ENCODE measurements at regions not wholly inside any gene's neighbourhood (a gene's known extent, or its start where the extent isn't known, plus 50 kb on each side); places are given as distances from the start of the nearest gene placed in this dataset.

DNA sequence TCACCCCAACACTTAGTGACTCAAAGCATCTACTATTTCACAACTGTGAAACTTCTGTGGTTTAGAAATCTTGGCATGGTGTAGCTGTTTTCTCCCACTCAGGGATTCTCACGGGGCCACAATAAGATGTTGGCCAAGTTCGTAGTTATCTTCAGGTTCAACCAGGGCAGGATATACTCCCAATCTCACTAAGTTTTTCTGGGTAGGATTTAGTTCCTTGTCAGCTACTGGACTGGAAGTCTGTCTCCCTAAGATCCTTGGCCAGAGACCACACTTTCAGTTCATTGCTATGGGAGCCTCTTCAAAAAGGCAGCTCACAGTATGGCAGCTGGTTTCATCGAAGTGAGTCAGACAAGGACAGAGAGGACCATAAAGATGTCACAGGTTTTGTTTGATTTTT is 111.7 kb upstream of the PDHA2 start:
- H3K4me3 ChIP-seq (ENCODE audit: control insufficient read depth in 1 of 2, extremely low read depth in 1 of 2, low read length in 1 of 2): no peak overlapping the region
- peaks cover 0 to 3% (median 0%) of the 10 kb centered on the region in 3 donors for H3K9me3 Mint-ChIP-seq

GRCh38 chr4:95715830-95716229 is 124.1 kb upstream of the PDHA2 start:
- H3K27me3 ChIP-seq (replicated peaks in 1 of 2; ENCODE audit: control insufficient read depth in 2 of 2, extremely low read depth in 1 of 2, insufficient read depth in 2 of 2, low read length in 1 of 2): no peaks in the 10 kb centered on the region
- no peak overlapping the region for H3K27ac ChIP-seq (ENCODE audit: low read length)
- H3K36me3 Mint-ChIP-seq: no peaks in the 10 kb centered on the region
- no peaks in the 10 kb centered on the region for H3K4me1 ChIP-seq (ENCODE audit: control insufficient read depth in 1 of 2, extremely low read depth in 1 of 2, insufficient read depth in 2 of 2, low read length in 2 of 2)
- H3K27ac Mint-ChIP-seq: no peak overlapping the region
- WGBS (ENCODE audit: insufficient coverage): 89% methylated on average over 1 of the region's 2 CpGs
- H3K36me3 ChIP-seq (ENCODE audit: control insufficient read depth in 2 of 2, extremely low read depth in 1 of 2, insufficient read depth in 1 of 2, low read length in 1 of 2): no peaks in the 10 kb centered on the region
- H3K9me3 Mint-ChIP-seq: peaks cover 0 to 15% (median 6%) of the 10 kb centered on the region in 3 donors
- ChIA-PET POLR2A (no interaction called here), CTCF (no interaction called here)
- H3K4me3 Mint-ChIP-seq: no peak overlapping the region
- H3K4me3 ChIP-seq (ENCODE audit: control insufficient read depth in 1 of 2, extremely low read depth in 1 of 2, low read length in 1 of 2): no peak overlapping the region
- no peaks in the 10 kb centered on the region for H3K9me3 ChIP-seq
- ATAC-seq (replicated peaks in 1 of 4) (no peak), DNase-seq (no peak)
- no peaks in the 10 kb centered on the region for H3K4me1 Mint-ChIP-seq
- no peaks in the 10 kb centered on the region for H3K27me3 Mint-ChIP-seq

More for the DNA sequence above, 111.7 kb upstream of the PDHA2 start:
- WGBS (ENCODE audit: insufficient coverage): 71% methylated on average over 1 of the region's 3 CpGs
- no peak for ATAC-seq (replicated peaks in 1 of 4)
- Histone ChIP-seq H3K27ac (ENCODE audit: low read length) (no peak overlapping the region), H3K27me3 (replicated peaks in 1 of 2; ENCODE audit: control insufficient read depth in 2 of 2, extremely low read depth in 1 of 2, insufficient read depth in 2 of 2, low read length in 1 of 2) (no peaks in the 10 kb centered on the region), H3K4me1 (ENCODE audit: control insufficient read depth in 1 of 2, extremely low read depth in 1 of 2, insufficient read depth in 2 of 2, low read length in 2 of 2) (no peaks in the 10 kb centered on the region), H3K9me3 (no peaks in the 10 kb centered on the region), H3K36me3 (ENCODE audit: control insufficient read depth in 2 of 2, extremely low read depth in 1 of 2, insufficient read depth in 1 of 2, low read length in 1 of 2) (no peaks in the 10 kb centered on the region)
- H3K27me3 Mint-ChIP-seq: no peaks in the 10 kb centered on the region
- POLR2A ChIA-PET: no interaction called here
- H3K4me3 Mint-ChIP-seq: no peak overlapping the region
- no peak overlapping the region for H3K27ac Mint-ChIP-seq
- DNase-seq: no peak
- H3K4me1 Mint-ChIP-seq: no peaks in the 10 kb centered on the region
- CTCF ChIA-PET: no interaction called here
- H3K36me3 Mint-ChIP-seq: no peaks in the 10 kb centered on the region

DNA sequence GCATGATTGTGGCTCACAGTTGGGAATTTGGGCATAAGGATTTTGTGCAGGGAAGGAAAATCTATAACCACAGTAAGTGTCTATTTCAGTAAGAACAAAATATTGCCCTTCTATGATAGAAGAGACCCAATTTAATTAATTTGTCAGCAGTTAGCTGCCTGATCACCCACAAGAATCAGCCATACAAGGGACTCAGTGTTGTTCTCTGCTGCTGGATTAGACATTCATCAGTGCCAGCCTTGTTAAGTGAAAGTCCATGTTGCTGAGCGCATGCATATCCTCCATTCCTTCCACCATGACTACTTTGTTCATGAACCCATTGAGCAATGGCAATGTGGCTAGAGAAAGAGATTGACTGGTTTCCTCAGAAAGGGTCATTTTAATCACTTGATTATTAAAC is 125.3 kb upstream of the PDHA2 start:
- no peak overlapping the region for H3K27ac ChIP-seq (ENCODE audit: low read length)
- no peaks in the 10 kb centered on the region for H3K27me3 Mint-ChIP-seq
- ATAC-seq (replicated peaks in 1 of 4) (no peak), DNase-seq (no peak)
- no peaks in the 10 kb centered on the region for H3K36me3 ChIP-seq (ENCODE audit: control insufficient read depth in 2 of 2, extremely low read depth in 1 of 2, insufficient read depth in 1 of 2, low read length in 1 of 2)
- H3K4me1 Mint-ChIP-seq: no peaks in the 10 kb centered on the region
- H3K36me3 Mint-ChIP-seq: no peaks in the 10 kb centered on the region
- peaks cover 0 to 15% (median 6%) of the 10 kb centered on the region in 3 donors for H3K9me3 Mint-ChIP-seq
- H3K27ac Mint-ChIP-seq: no peak overlapping the region
- no peaks in the 10 kb centered on the region for H3K4me1 ChIP-seq (ENCODE audit: control insufficient read depth in 1 of 2, extremely low read depth in 1 of 2, insufficient read depth in 2 of 2, low read length in 2 of 2)
- no peaks in the 10 kb centered on the region for H3K9me3 ChIP-seq
- ChIA-PET POLR2A (no interaction called here), CTCF (no interaction called here)
- H3K4me3 Mint-ChIP-seq: no peak overlapping the region
- WGBS (ENCODE audit: insufficient coverage): no CpG with 5 or more reads among the region's 1 CpG
- H3K4me3 ChIP-seq (ENCODE audit: control insufficient read depth in 1 of 2, extremely low read depth in 1 of 2, low read length in 1 of 2): no peak overlapping the region
- no peaks in the 10 kb centered on the region for H3K27me3 ChIP-seq (replicated peaks in 1 of 2; ENCODE audit: control insufficient read depth in 2 of 2, extremely low read depth in 1 of 2, insufficient read depth in 2 of 2, low read length in 1 of 2)

- no peaks in the 10 kb centered on the region for H3K36me3 Mint-ChIP-seq
- no peak for ATAC-seq (replicated peaks in 1 of 4)
These were observed 134.6 kb upstream of the PDHA2 start for GRCh38 chr4:95705323-95705722.

DNA sequence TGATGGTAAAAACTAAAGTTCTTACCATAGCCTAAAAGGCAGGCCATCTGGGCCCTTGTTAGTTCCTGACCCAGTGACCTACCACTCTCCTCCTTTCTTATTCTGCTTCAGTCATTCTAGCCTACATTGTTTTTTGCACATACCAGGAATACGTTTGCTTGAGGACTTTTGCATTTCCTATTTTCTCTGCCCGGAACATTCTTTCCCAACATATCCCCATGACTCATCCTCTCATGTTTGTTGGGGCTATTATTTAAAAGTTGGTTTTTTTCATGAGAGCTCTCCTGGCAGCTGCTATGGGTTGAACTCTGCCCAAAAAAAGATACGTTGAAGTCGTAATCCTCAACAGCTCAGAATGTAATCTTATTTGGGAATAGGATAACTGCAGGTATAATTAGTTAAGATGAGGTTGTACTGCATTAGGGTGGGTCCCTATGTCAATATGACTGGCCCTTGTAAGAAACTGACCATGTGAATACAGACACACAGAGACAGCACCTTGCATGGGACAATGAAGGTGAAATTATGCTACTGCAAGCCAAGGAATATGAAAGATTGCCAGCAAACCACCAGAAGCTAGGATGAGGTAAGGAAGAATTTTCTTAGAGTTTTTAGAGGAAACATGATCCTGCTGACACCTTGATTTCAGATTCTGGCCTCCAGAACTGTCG is 138.3 kb upstream of the PDHA2 start:
- no peak overlapping the region for H3K4me3 Mint-ChIP-seq
- Histone ChIP-seq H3K27me3 (replicated peaks in 1 of 2; ENCODE audit: control insufficient read depth in 2 of 2, extremely low read depth in 1 of 2, insufficient read depth in 2 of 2, low read length in 1 of 2) (no peaks in the 10 kb centered on the region), H3K36me3 (ENCODE audit: control insufficient read depth in 2 of 2, extremely low read depth in 1 of 2, insufficient read depth in 1 of 2, low read length in 1 of 2) (no peaks in the 10 kb centered on the region), H3K9me3 (no peaks in the 10 kb centered on the region), H3K4me1 (ENCODE audit: control insufficient read depth in 1 of 2, extremely low read depth in 1 of 2, insufficient read depth in 2 of 2, low read length in 2 of 2) (no peaks in the 10 kb centered on the region), H3K27ac (ENCODE audit: low read length) (no peak overlapping the region), H3K4me3 (ENCODE audit: control insufficient read depth in 1 of 2, extremely low read depth in 1 of 2, low read length in 1 of 2) (no peak overlapping the region)
- no peak overlapping the region for H3K27ac Mint-ChIP-seq
- H3K36me3 Mint-ChIP-seq: no peaks in the 10 kb centered on the region
- ChIA-PET POLR2A (no interaction called here), CTCF (no interaction called here)
- H3K9me3 Mint-ChIP-seq: peaks cover 5 to 9% (median 8%) of the 10 kb centered on the region in 3 donors
- H3K27me3 Mint-ChIP-seq: no peaks in the 10 kb centered on the region
- no peaks in the 10 kb centered on the region for H3K4me1 Mint-ChIP-seq
- ATAC-seq (replicated peaks in 1 of 4) (no peak), DNase-seq (no peak)
- 77% methylated on average over 4 of the region's 5 CpGs for WGBS (ENCODE audit: insufficient coverage)

More at GRCh38 chr4:95705323-95705722, 134.6 kb upstream of the PDHA2 start:
- no peak for DNase-seq
- no peaks in the 10 kb centered on the region for H3K4me1 Mint-ChIP-seq
- Histone ChIP-seq H3K9me3 (no peaks in the 10 kb centered on the region), H3K36me3 (ENCODE audit: control insufficient read depth in 2 of 2, extremely low read depth in 1 of 2, insufficient read depth in 1 of 2, low read length in 1 of 2) (no peaks in the 10 kb centered on the region), H3K4me3 (ENCODE audit: control insufficient read depth in 1 of 2, extremely low read depth in 1 of 2, low read length in 1 of 2) (no peak overlapping the region), H3K27me3 (replicated peaks in 1 of 2; ENCODE audit: control insufficient read depth in 2 of 2, extremely low read depth in 1 of 2, insufficient read depth in 2 of 2, low read length in 1 of 2) (no peaks in the 10 kb centered on the region), H3K4me1 (ENCODE audit: control insufficient read depth in 1 of 2, extremely low read depth in 1 of 2, insufficient read depth in 2 of 2, low read length in 2 of 2) (no peaks in the 10 kb centered on the region), H3K27ac (ENCODE audit: low read length) (no peak overlapping the region)
- ChIA-PET POLR2A (no interaction called here), CTCF (interaction anchor here in 1 of 2 donors (0.6 kb wide), 1 partner anchor 67 kb away, joined by 3 read pairs; no protein-coding TSS in a partner anchor)
- no peaks in the 10 kb centered on the region for H3K27me3 Mint-ChIP-seq
- peaks cover 5 to 9% (median 8%) of the 10 kb centered on the region in 3 donors for H3K9me3 Mint-ChIP-seq
- no peak overlapping the region for H3K4me3 Mint-ChIP-seq
- no peak overlapping the region for H3K27ac Mint-ChIP-seq

DNA sequence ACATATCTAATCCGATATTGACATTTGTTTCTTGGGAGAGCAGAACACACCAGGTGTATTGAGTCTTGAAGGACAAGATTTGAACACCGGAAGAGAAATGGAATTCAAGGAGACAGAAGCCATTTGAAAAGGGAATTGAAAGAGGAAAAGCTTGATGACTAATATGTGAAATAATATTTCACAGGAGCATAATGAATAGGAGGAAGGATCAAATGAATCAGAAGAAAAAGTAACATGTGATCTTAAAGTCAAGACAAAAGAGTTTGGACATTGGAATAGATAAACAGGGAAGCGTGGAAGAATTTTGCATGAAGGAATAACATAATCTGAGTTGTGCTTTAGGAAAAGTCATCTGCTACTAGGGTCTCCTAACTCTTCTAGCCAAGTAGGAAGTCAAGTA is 145.5 kb upstream of the PDHA2 start:
- Histone ChIP-seq H3K27me3 (replicated peaks in 1 of 2; ENCODE audit: control insufficient read depth in 2 of 2, extremely low read depth in 1 of 2, insufficient read depth in 2 of 2, low read length in 1 of 2) (no peaks in the 10 kb centered on the region), H3K36me3 (ENCODE audit: control insufficient read depth in 2 of 2, extremely low read depth in 1 of 2, insufficient read depth in 1 of 2, low read length in 1 of 2) (no peaks in the 10 kb centered on the region), H3K27ac (ENCODE audit: low read length) (no peak overlapping the region), H3K4me1 (ENCODE audit: control insufficient read depth in 1 of 2, extremely low read depth in 1 of 2, insufficient read depth in 2 of 2, low read length in 2 of 2) (no peaks in the 10 kb centered on the region), H3K9me3 (no peaks in the 10 kb centered on the region), H3K4me3 (ENCODE audit: control insufficient read depth in 1 of 2, extremely low read depth in 1 of 2, low read length in 1 of 2) (no peak overlapping the region)
- ChIA-PET CTCF (no interaction called here), POLR2A (no interaction called here)
- Mint-ChIP-seq H3K9me3 (peaks cover 0 to 3% (median 0%) of the 10 kb centered on the region in 3 donors), H3K4me1 (no peaks in the 10 kb centered on the region), H3K36me3 (no peaks in the 10 kb centered on the region), H3K27ac (no peak overlapping the region), H3K4me3 (no peak overlapping the region), H3K27me3 (peaks cover 0 to 3% of the 10 kb centered on the region in 2 donors)
- 100% methylated on average over 1 of the region's 3 CpGs for WGBS (ENCODE audit: insufficient coverage)
- no peak for ATAC-seq (replicated peaks in 1 of 4)
- no peak for DNase-seq

DNA sequence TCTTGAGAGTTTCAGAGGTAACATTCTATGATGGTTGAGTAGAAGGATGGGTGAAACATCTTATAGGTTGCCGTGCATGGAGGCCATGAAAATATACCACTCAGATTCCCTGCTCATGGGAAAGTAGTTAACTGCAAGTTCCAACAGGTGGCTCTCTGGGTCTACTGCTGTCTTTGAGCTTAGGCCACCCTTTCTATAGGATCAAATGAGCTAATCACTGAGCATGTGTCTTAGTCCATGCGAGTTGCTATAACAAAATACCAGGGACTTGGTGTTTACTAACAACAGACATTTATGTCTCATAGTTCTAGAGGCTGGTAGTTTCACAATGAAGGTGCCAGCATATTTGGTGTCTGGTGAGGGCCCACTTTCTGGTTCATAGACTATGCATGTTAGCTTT is 144.8 kb upstream of the UNC5C start:
- H3K27ac Mint-ChIP-seq: no peak overlapping the region
- Histone ChIP-seq H3K27ac (ENCODE audit: low read length) (no peak overlapping the region), H3K9me3 (no peaks in the 10 kb centered on the region), H3K4me3 (ENCODE audit: control insufficient read depth in 1 of 2, extremely low read depth in 1 of 2, low read length in 1 of 2) (no peak overlapping the region), H3K27me3 (replicated peaks in 1 of 2; ENCODE audit: control insufficient read depth in 2 of 2, extremely low read depth in 1 of 2, insufficient read depth in 2 of 2, low read length in 1 of 2) (no peaks in the 10 kb centered on the region), H3K4me1 (ENCODE audit: control insufficient read depth in 1 of 2, extremely low read depth in 1 of 2, insufficient read depth in 2 of 2, low read length in 2 of 2) (no peaks in the 10 kb centered on the region), H3K36me3 (ENCODE audit: control insufficient read depth in 2 of 2, extremely low read depth in 1 of 2, insufficient read depth in 1 of 2, low read length in 1 of 2) (no peaks in the 10 kb centered on the region)
- CTCF ChIA-PET: interaction anchor here in 1 of 2 donors (0.6 kb wide), 1 partner anchor 136 kb away, joined by 4 read pairs; no protein-coding TSS in a partner anchor
- peaks cover 0 to 3% of the 10 kb centered on the region in 2 donors for H3K27me3 Mint-ChIP-seq
- ATAC-seq (replicated peaks in 1 of 4) (no peak), DNase-seq (no peak)
- H3K36me3 Mint-ChIP-seq: no peaks in the 10 kb centered on the region
- peaks cover 0 to 3% (median 0%) of the 10 kb centered on the region in 3 donors for H3K9me3 Mint-ChIP-seq
- POLR2A ChIA-PET: interaction anchor here in 1 of 2 donors (0.6 kb wide), 1 partner anchor 37 kb away, joined by 4 read pairs; no protein-coding TSS in a partner anchor
- H3K4me3 Mint-ChIP-seq: no peak overlapping the region
- H3K4me1 Mint-ChIP-seq: no peaks in the 10 kb centered on the region
- WGBS (ENCODE audit: insufficient coverage): 29% methylated on average over 1 of the region's 2 CpGs
